IMR-90 (cell line): ENCODE measurements at regions not wholly inside any gene's neighbourhood (a gene's known extent, or its start where the extent isn't known, plus 50 kb on each side); places are given as distances from the start of the nearest gene placed in this dataset.

ENCODE experiments used
- BHLHE40 ChIP-seq: fragments of 150-350 bp; IDR thresholded peaks from 2 replicates; pipeline ENCODE4 v1.6.1; 2016; ENCODE audit warnings: mild to moderate bottlenecking, low read depth, low read length
- CEBPB ChIP-seq: IDR thresholded peaks from 2 replicates; pipeline ENCODE4 v1.6.1; 2012; ENCODE audit warnings: low read depth, low read length, improper control_type of control experiment
- CHD1 ChIP-seq: IDR thresholded peaks from 2 replicates; pipeline ENCODE4 v1.6.1; 2012; ENCODE audit warnings: low read depth, low read length, improper control_type of control experiment
- MXI1 ChIP-seq: IDR thresholded peaks from 2 replicates; pipeline ENCODE4 v1.6.1; 2012; ENCODE audit warnings: low read depth, mild to moderate bottlenecking, low read length, moderate library complexity, borderline replicate concordance
- NFE2L2 ChIP-seq: fragments of 150-350 bp; IDR thresholded peaks from 2 replicates; pipeline ENCODE4 v1.6.1; 2016; ENCODE audit warnings: low read depth, mild to moderate bottlenecking, low read length
- POLR2A ChIP-seq: IDR thresholded peaks from 2 replicates; pipeline ENCODE4 v1.6.1; 2012; ENCODE audit warnings: mild to moderate bottlenecking, low read depth, low read length
- RAD21 ChIP-seq: IDR thresholded peaks from 2 replicates; pipeline ENCODE4 v1.6.1; 2012; ENCODE audit warnings: low read length, improper control_type of control experiment
- RCOR1 ChIP-seq: IDR thresholded peaks from 2 replicates; pipeline ENCODE4 v1.6.1; 2012; ENCODE audit warnings: mild to moderate bottlenecking, low read length, improper control_type of control experiment; ENCODE audit not compliant: insufficient replicate concordance
- SMC3 ChIP-seq: fragments of 150-350 bp; IDR thresholded peaks from 2 replicates; pipeline ENCODE4 v1.6.1; 2016; ENCODE audit warnings: low read depth, mild to moderate bottlenecking, antibody characterized with exemption, low read length, moderate library complexity
- USF2 ChIP-seq: fragments of 150-350 bp; IDR thresholded peaks from 2 replicates; pipeline ENCODE4 v1.6.1; 2017; ENCODE audit warnings: mild to moderate bottlenecking, antibody characterized with exemption, low read length, low read depth
- TF ChIP-seq, protein P1 (sequence below): conservative IDR thresholded peaks from 2 replicates; pipeline ENCODE4 v1.5.1; 2012; ENCODE audit warnings: mild to moderate bottlenecking, low read depth, low read length, improper control_type of control experiment

GRCh38 chr1:68811806-68812205 lies 314.9 kb upstream of the DEPDC1 start:
- TF ChIP-seq MXI1 (no peak), POLR2A (no peak), USF2 (no peak), RAD21 (no peak), SMC3 (no peak), BHLHE40 (no peak), RCOR1 (no peak), CHD1 (no peak), CEBPB (no peak), NFE2L2 (no peak)
- TF ChIP-seq, protein P1, sequence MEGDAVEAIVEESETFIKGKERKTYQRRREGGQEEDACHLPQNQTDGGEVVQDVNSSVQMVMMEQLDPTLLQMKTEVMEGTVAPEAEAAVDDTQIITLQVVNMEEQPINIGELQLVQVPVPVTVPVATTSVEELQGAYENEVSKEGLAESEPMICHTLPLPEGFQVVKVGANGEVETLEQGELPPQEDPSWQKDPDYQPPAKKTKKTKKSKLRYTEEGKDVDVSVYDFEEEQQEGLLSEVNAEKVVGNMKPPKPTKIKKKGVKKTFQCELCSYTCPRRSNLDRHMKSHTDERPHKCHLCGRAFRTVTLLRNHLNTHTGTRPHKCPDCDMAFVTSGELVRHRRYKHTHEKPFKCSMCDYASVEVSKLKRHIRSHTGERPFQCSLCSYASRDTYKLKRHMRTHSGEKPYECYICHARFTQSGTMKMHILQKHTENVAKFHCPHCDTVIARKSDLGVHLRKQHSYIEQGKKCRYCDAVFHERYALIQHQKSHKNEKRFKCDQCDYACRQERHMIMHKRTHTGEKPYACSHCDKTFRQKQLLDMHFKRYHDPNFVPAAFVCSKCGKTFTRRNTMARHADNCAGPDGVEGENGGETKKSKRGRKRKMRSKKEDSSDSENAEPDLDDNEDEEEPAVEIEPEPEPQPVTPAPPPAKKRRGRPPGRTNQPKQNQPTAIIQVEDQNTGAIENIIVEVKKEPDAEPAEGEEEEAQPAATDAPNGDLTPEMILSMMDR, result no peak
